ENCODE measurements at regions not wholly inside any gene's neighbourhood (a gene's known extent, or its start where the extent isn't known, plus 50 kb on each side); places are given as distances from the start of the nearest gene placed in this dataset.

DNA sequence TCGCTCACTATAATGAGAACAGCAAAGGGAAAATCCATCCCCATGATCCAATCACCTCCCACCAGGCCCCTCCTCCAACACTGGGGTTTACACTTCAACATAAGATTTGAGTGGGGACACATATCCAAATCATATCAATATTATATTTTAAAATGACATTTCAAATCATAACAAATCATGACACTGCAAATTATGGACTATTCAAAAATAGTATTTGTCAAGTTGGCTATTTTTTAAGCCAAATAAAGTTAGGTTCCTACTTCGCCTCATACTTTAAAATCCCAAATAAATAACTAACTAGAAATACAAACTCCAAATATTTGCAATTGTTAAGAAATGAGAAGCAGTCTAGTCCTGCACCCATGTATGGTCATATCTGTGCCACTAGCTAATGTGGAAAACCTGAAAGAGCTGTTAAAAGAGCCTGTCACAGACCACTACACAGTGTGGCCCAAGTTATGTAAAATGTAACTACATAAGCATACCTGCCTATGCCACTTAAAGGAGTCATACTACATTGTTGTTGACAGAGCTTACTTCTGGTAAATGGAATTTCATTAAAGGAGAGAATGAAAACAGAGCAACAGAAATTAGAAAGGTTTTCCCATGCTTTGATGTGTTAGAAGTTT lies 334.7 kb upstream of the GULP1 start:
- H3K27me3 ChIP-seq (replicated peaks in 1 of 4; ENCODE audit: control insufficient read depth in 3 of 4, extremely low read depth in 1 of 4, insufficient read depth in 3 of 4, low read length in 3 of 4): no peaks in the 10 kb centered on the region
- H3K4me2 ChIP-seq (ENCODE audit: insufficient read depth in 1 of 2, low read depth in 2 of 2, low read length in 2 of 2): no peak overlapping the region
- no peak overlapping the region for H3K23ac ChIP-seq (ENCODE audit: insufficient read length)
- H3K79me1 ChIP-seq (ENCODE audit: low read depth, low read length): no peaks in the 10 kb centered on the region
- H3K14ac ChIP-seq (ENCODE audit: insufficient read length): no peak overlapping the region
- no peak overlapping the region for H3K4ac ChIP-seq (replicated peaks; ENCODE audit: insufficient read length, low read depth, low read length)
- no peak overlapping the region for H2BK120ac ChIP-seq (replicated peaks; ENCODE audit: low read depth, low read length)
- no peaks in the 10 kb centered on the region for H3K4me1 ChIP-seq (replicated peaks in 1 of 4; ENCODE audit: control insufficient read depth in 3 of 4, insufficient read depth in 4 of 4, low read length in 3 of 4)
- H3K56ac ChIP-seq (replicated peaks; ENCODE audit: insufficient read length, low read depth, low read length): no peak overlapping the region
- H4K20me1 ChIP-seq (replicated peaks in 1 of 2; ENCODE audit: control insufficient read depth in 1 of 2, insufficient read depth in 2 of 2, low read length in 2 of 2): no peaks in the 10 kb centered on the region
- H2BK5ac ChIP-seq (ENCODE audit: low read depth, low read length): no peak overlapping the region
- H4K91ac ChIP-seq (replicated peaks; ENCODE audit: insufficient read length, low read length): no peak overlapping the region
- H3K27ac ChIP-seq (ENCODE audit: low read depth, low read length): no peak overlapping the region
- no peak overlapping the region for H4K8ac ChIP-seq (ENCODE audit: extremely low read depth, insufficient read depth, low read length)
- H4K5ac ChIP-seq (ENCODE audit: insufficient read length, low read depth, low read length): no peak overlapping the region
- WGBS, 2 experiments (ENCODE audit: extremely low coverage in 1 of 2, insufficient coverage in 1 of 2, insufficient read length in 1 of 2, insufficient replicate concordance in 2 of 2, low coverage in 1 of 2, low lambda C conversion rate in 2 of 2, missing lambda C conversion rate in 1 of 2): 90% methylated on average over 2 of the region's 2 CpGs; no CpG with 5 or more reads in 1 of the 2 experiments
- H3K79me2 ChIP-seq (ENCODE audit: control insufficient read depth in 1 of 2, insufficient read depth in 2 of 2, low read length in 2 of 2): no peaks in the 10 kb centered on the region
- no peak overlapping the region for H2BK15ac ChIP-seq (ENCODE audit: low read length)
- H2BK20ac ChIP-seq (ENCODE audit: low read length): no peak overlapping the region
- H3K4me3 ChIP-seq (ENCODE audit: extremely low read depth in 1 of 4, insufficient read depth in 2 of 4, low read depth in 3 of 4, low read length in 4 of 4): no peak overlapping the region
- no peak overlapping the region for H2AFZ ChIP-seq (ENCODE audit: low read length)
- H2AK5ac ChIP-seq (ENCODE audit: low read depth, low read length): no peak overlapping the region
- H3K36me3 ChIP-seq (ENCODE audit: control insufficient read depth in 2 of 4, insufficient read depth in 4 of 4, low read length in 3 of 4): no peaks in the 10 kb centered on the region
- ChIA-PET CTCF (ENCODE audit: partially characterized antibody) (interaction anchor here (0.7 kb wide), 1 partner anchor 15 kb away, joined by 3 read pairs; no protein-coding TSS in a partner anchor), POLR2A (ENCODE audit: partially characterized antibody) (interaction anchor here (1.0 kb wide), 1 partner anchor 9 kb away, joined by 3 read pairs; no protein-coding TSS in a partner anchor)
- H3K9me3 ChIP-seq (ENCODE audit: insufficient read depth in 2 of 2, low read depth in 1 of 2, low read length in 1 of 2): peaks cover 0 to 2% of the 10 kb centered on the region in 2 experiments; a peak in 1 of 4 replicates
- DNase-seq (ENCODE audit: low read depth in 1 of 2, low spot score in 2 of 2): no peak
- H2BK12ac ChIP-seq (ENCODE audit: low read depth, low read length): no peak overlapping the region
- H3K9ac ChIP-seq (replicated peaks in 1 of 4; ENCODE audit: extremely low read depth in 1 of 4, low read depth in 3 of 4, low read length in 3 of 4): no peak overlapping the region
- no peak overlapping the region for H3K18ac ChIP-seq (ENCODE audit: extremely low read depth, low read length)
- no peak for FAIRE-seq
- no peaks in the 10 kb centered on the region for H3K23me2 ChIP-seq (ENCODE audit: low read depth, low read length)
- TF ChIP-seq JUND (IDR thresholded peaks at IDR 0.05; ENCODE audit: low read length) (no peak), RFX5 (IDR thresholded peaks at IDR 0.05; ENCODE audit: borderline replicate concordance, low read depth, low read length) (no peak), BACH1 (IDR thresholded peaks at IDR 0.05; ENCODE audit: low read length) (no peak), SIRT6 (IDR thresholded peaks at IDR 0.05; ENCODE audit: low read length) (no peak), RNF2 (IDR thresholded peaks at IDR 0.05; ENCODE audit: borderline replicate concordance, low read depth, low read length, missing control alignments, poor library complexity, severe bottlenecking) (no peak), ZNF274 (IDR thresholded peaks at IDR 0.05; ENCODE audit: borderline replicate concordance, extremely low read depth, low read length) (no peak), CBX8 (IDR thresholded peaks at IDR 0.05; ENCODE audit: borderline replicate concordance, low read depth, low read length) (no peak), POLR2A (IDR thresholded peaks at IDR 0.05; ENCODE audit: control extremely low read depth in 1 of 2, low read depth in 2 of 2, low read length in 2 of 2) (no peak), SIX5 (IDR thresholded peaks at IDR 0.05; ENCODE audit: low read depth, low read length) (no peak), KDM5A (IDR thresholded peaks at IDR 0.05; ENCODE audit: low read length) (no peak), TEAD4 (IDR thresholded peaks at IDR 0.05; ENCODE audit: low read depth, low read length) (no peak), FOSL1 (IDR thresholded peaks at IDR 0.05; ENCODE audit: insufficient read depth, low read depth, low read length) (no peak), SP2 (IDR thresholded peaks at IDR 0.05; ENCODE audit: low read length) (no peak)
- TF ChIP-seq, protein P1, sequence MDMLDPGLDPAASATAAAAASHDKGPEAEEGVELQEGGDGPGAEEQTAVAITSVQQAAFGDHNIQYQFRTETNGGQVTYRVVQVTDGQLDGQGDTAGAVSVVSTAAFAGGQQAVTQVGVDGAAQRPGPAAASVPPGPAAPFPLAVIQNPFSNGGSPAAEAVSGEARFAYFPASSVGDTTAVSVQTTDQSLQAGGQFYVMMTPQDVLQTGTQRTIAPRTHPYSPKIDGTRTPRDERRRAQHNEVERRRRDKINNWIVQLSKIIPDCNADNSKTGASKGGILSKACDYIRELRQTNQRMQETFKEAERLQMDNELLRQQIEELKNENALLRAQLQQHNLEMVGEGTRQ (IDR thresholded peaks at IDR 0.05; ENCODE audit: low read length): no peak

Measured in H1 (cell line).